H1 (cell line): ENCODE measurements at regions not wholly inside any gene's neighbourhood (a gene's known extent, or its start where the extent isn't known, plus 50 kb on each side); places are given as distances from the start of the nearest gene placed in this dataset.
"Not testable (repeated sequence)": the region's sequence is repeated elsewhere in the genome, so short reads cannot be mapped to it uniquely, and the experiment has no call there.

Experiments
- CTCF ChIA-PET: fragments of 300-600 bp; sonication (Branson Sonifier 250); formaldehyde crosslinking; loops from one replicate; lab custom pipeline; 2021; ENCODE audit not compliant: partially characterized antibody; lab: Charles Lee
- POLR2A ChIA-PET: fragments of 300-600 bp; sonication (Branson Sonifier 250); formaldehyde crosslinking; loops from one replicate; lab custom pipeline; 2021; ENCODE audit warnings: inconsistent platforms; ENCODE audit not compliant: partially characterized antibody; lab: Charles Lee
- DNase-seq, 2 experiments: peaks; one replicate each; pipeline versions ENCODE4 v3.0.0 to v3.0.0-alpha.2; 2010 to 2022; ENCODE audit warnings: low spot score in 2 of 2, low read depth in 1 of 2, mixed read lengths in 1 of 2
- FAIRE-seq: peaks from 2 replicates; lab custom pipeline; 2011; peaks lifted over from hg19 to GRCh38; lab: Jason Lieb, UNC
- H2AFZ ChIP-seq: 2 replicates; pipeline ENCODE4 v1.8.1; 2012; ENCODE audit warnings: low read length, inconsistent platforms
- H2AK5ac ChIP-seq: 2 replicates; pipeline ENCODE4 v1.6.1; 2013; ENCODE audit warnings: low read depth, low read length
- H2BK120ac ChIP-seq: replicated peaks from 2 replicates; pipeline ENCODE3; 2013; ENCODE audit warnings: low read depth, low read length, inconsistent platforms
- H2BK12ac ChIP-seq: 2 replicates; pipeline ENCODE4 v1.6.1; 2013; ENCODE audit warnings: low read depth, low read length
- H2BK15ac ChIP-seq: 2 replicates; pipeline ENCODE4 v1.6.1; 2013; ENCODE audit warnings: low read length
- H2BK20ac ChIP-seq: 2 replicates; pipeline ENCODE4 v1.6.1; 2013; ENCODE audit warnings: low read length
- H2BK5ac ChIP-seq: 2 replicates; pipeline ENCODE4 v1.6.1; 2013; ENCODE audit warnings: low read depth, low read length
- H3K14ac ChIP-seq: 2 replicates; pipeline ENCODE4 v1.6.1; 2013; ENCODE audit warnings: inconsistent platforms; ENCODE audit not compliant: insufficient read length
- H3K18ac ChIP-seq: 2 replicates; pipeline ENCODE4 v1.6.1; 2013; ENCODE audit warnings: low read length; ENCODE audit errors: extremely low read depth
- H3K23ac ChIP-seq: 2 replicates; pipeline ENCODE4 v1.6.1; 2013; ENCODE audit warnings: inconsistent platforms; ENCODE audit not compliant: insufficient read length
- H3K23me2 ChIP-seq: 2 replicates; pipeline ENCODE4 v1.6.1; 2013; ENCODE audit warnings: low read depth, low read length
- H3K27ac ChIP-seq: 2 replicates; pipeline ENCODE4 v1.6.1; 2011; ENCODE audit warnings: low read depth, low read length, inconsistent platforms
- H3K27me3 ChIP-seq, 4 experiments: replicated peaks in 1 of 4; 1 replicate in 1 of 4; 2 replicates in 3 of 4; pipeline versions ENCODE4 v1.6.1 to v1.8.1; 2011 to 2013; ENCODE audit warnings: low read length in 3 of 4, mild to moderate bottlenecking in 3 of 4, inconsistent platforms in 2 of 4, mixed read lengths in 2 of 4, moderate library complexity in 1 of 4; ENCODE audit not compliant: control insufficient read depth in 3 of 4, insufficient read depth in 3 of 4; ENCODE audit errors: extremely low read depth in 1 of 4
- H3K36me3 ChIP-seq, 4 experiments: 2 replicates each; pipeline versions ENCODE4 v1.6.1 to v1.8.1; 2011 to 2013; ENCODE audit warnings: mild to moderate bottlenecking in 4 of 4, low read length in 3 of 4, moderate library complexity in 2 of 4, control low read depth in 1 of 4, inconsistent platforms in 1 of 4; ENCODE audit not compliant: insufficient read depth in 4 of 4, control insufficient read depth in 2 of 4
- H3K4ac ChIP-seq: replicated peaks from 2 replicates; pipeline ENCODE3; 2013; ENCODE audit warnings: low read length, low read depth, mixed read lengths, inconsistent platforms; ENCODE audit not compliant: insufficient read length
- H3K4me1 ChIP-seq, 4 experiments: replicated peaks in 1 of 4; 1 replicate in 1 of 4; 2 replicates in 3 of 4; pipeline versions ENCODE4 v1.6.1 to v1.8.1; 2011 to 2013; ENCODE audit warnings: low read length in 3 of 4, inconsistent platforms in 2 of 4, mixed read lengths in 1 of 4; ENCODE audit not compliant: insufficient read depth in 4 of 4, control insufficient read depth in 3 of 4
- H3K4me2 ChIP-seq, 2 experiments: 2 replicates each; pipeline versions ENCODE4 v1.6.1 to v1.8.1; 2011 to 2013; ENCODE audit warnings: low read depth in 2 of 2, low read length in 2 of 2, control low read depth in 1 of 2, inconsistent platforms in 1 of 2, mild to moderate bottlenecking in 1 of 2; ENCODE audit not compliant: insufficient read depth in 1 of 2
- H3K4me3 ChIP-seq, 4 experiments: fragments of 200-600, 300-600 bp in 1 of 4; sonication (generic), shearing (Covaris generic), sonication (Bioruptor Twin) in 1 of 4; 2 replicates each; pipeline versions ENCODE4 v1.5.1 to v1.8.1; 2011 to 2016; ENCODE audit warnings: low read length in 4 of 4, low read depth in 3 of 4, control low read depth in 2 of 4, inconsistent platforms in 2 of 4, mild to moderate bottlenecking in 2 of 4, mixed read lengths in 1 of 4, moderate library complexity in 1 of 4; ENCODE audit not compliant: insufficient read depth in 2 of 4; ENCODE audit errors: extremely low read depth in 1 of 4
- H3K56ac ChIP-seq: replicated peaks from 2 replicates; pipeline ENCODE3; 2013; ENCODE audit warnings: low read depth, mild to moderate bottlenecking, mixed read lengths, low read length, inconsistent platforms; ENCODE audit not compliant: insufficient read length
- H3K79me1 ChIP-seq: 2 replicates; pipeline ENCODE4 v1.6.1; 2013; ENCODE audit warnings: low read depth, low read length, control low read depth
- H3K79me2 ChIP-seq, 2 experiments: 2 replicates each; pipeline versions ENCODE4 v1.6.1 to v1.8.1; 2012 to 2013; ENCODE audit warnings: low read length in 2 of 2, mild to moderate bottlenecking in 2 of 2, inconsistent platforms in 1 of 2; ENCODE audit not compliant: insufficient read depth in 2 of 2, control insufficient read depth in 1 of 2
- H3K9ac ChIP-seq, 4 experiments: replicated peaks in 1 of 4; 1 replicate in 1 of 4; 2 replicates in 3 of 4; pipeline versions ENCODE4 v1.6.1 to v1.8.1; 2011 to 2013; ENCODE audit warnings: low read depth in 3 of 4, low read length in 3 of 4, control low read depth in 2 of 4, mild to moderate bottlenecking in 2 of 4, moderate library complexity in 2 of 4, inconsistent platforms in 1 of 4; ENCODE audit errors: extremely low read depth in 1 of 4
- H3K9me3 ChIP-seq, 2 experiments: 2 replicates each; pipeline versions ENCODE4 v1.6.1 to v1.8.1; 2012 to 2013; ENCODE audit warnings: mild to moderate bottlenecking in 2 of 2, moderate library complexity in 2 of 2, control low read depth in 1 of 2, inconsistent platforms in 1 of 2, low read depth in 1 of 2, low read length in 1 of 2, mixed read lengths in 1 of 2; ENCODE audit not compliant: insufficient read depth in 2 of 2
- H4K20me1 ChIP-seq, 2 experiments: replicated peaks in 1 of 2; 2 replicates each; pipeline versions ENCODE3 to v1.8.1; 2011 to 2013; ENCODE audit warnings: inconsistent platforms in 2 of 2, low read length in 2 of 2, mild to moderate bottlenecking in 1 of 2; ENCODE audit not compliant: insufficient read depth in 2 of 2, control insufficient read depth in 1 of 2
- H4K5ac ChIP-seq: 2 replicates; pipeline ENCODE4 v1.6.1; 2013; ENCODE audit warnings: low read length, low read depth, mixed read lengths, inconsistent platforms; ENCODE audit not compliant: insufficient read length
- H4K8ac ChIP-seq: 2 replicates; pipeline ENCODE4 v1.8.0; 2013; ENCODE audit warnings: mild to moderate bottlenecking, moderate library complexity, low read length, inconsistent platforms; ENCODE audit not compliant: insufficient read depth; ENCODE audit errors: extremely low read depth
- H4K91ac ChIP-seq: replicated peaks from 2 replicates; pipeline ENCODE3; 2013; ENCODE audit warnings: low read length, mixed read lengths, inconsistent platforms; ENCODE audit not compliant: insufficient read length
- BACH1 ChIP-seq: IDR thresholded peaks from 2 replicates; pipeline ENCODE4 v1.6.1; 2012; ENCODE audit warnings: low read length, improper control_type of control experiment
- CREB1 ChIP-seq: IDR thresholded peaks from 2 replicates; pipeline ENCODE4 v1.6.1; 2012; ENCODE audit warnings: inconsistent platforms
- PHF8 ChIP-seq: fragments of 200-600 bp; sonication (generic); conservative IDR thresholded peaks from 2 replicates; pipeline ENCODE4 v1.7.1; 2012; ENCODE audit warnings: low read depth, mild to moderate bottlenecking, inconsistent platforms, low read length, moderate library complexity
- POLR2AphosphoS5 ChIP-seq: IDR thresholded peaks from 2 replicates; pipeline ENCODE4 v1.6.1; 2011; ENCODE audit warnings: low read depth, low read length
- RAD21 ChIP-seq, 2 experiments: IDR thresholded peaks in 1 of 2; conservative IDR thresholded peaks in 1 of 2; 2 replicates each; pipeline ENCODE4 v1.6.1; 2011; ENCODE audit warnings: low read depth in 2 of 2, low read length in 2 of 2, improper control_type of control experiment in 1 of 2, inconsistent platforms in 1 of 2, mild to moderate bottlenecking in 1 of 2, moderate library complexity in 1 of 2
- SIN3A ChIP-seq, 2 experiments: IDR thresholded peaks in 1 of 2; conservative IDR thresholded peaks in 1 of 2; 2 replicates each; pipeline ENCODE4 v1.6.1; 2011 to 2012; ENCODE audit warnings: low read length in 2 of 2, improper control_type of control experiment in 1 of 2, low read depth in 1 of 2, mild to moderate bottlenecking in 1 of 2
- TAF1 ChIP-seq: IDR thresholded peaks from 2 replicates; pipeline ENCODE4 v1.6.1; 2011; ENCODE audit warnings: mild to moderate bottlenecking, low read depth, low read length
- TBP ChIP-seq: IDR thresholded peaks from 2 replicates; pipeline ENCODE4 v1.6.1; 2011; ENCODE audit warnings: low read depth, low read length, improper control_type of control experiment
- WGBS, 2 experiments: shearing (Covaris generic) in 1 of 2; methylation state at CpG; one replicate each; pipeline versions ENCODE4 v1.1.6 to v1.1.7; 2013 to 2015; ENCODE audit warnings: low lambda C conversion rate in 2 of 2, mixed read lengths in 2 of 2, inconsistent platforms in 1 of 2, low coverage in 1 of 2, missing lambda C conversion rate in 1 of 2; ENCODE audit not compliant: insufficient replicate concordance in 2 of 2, insufficient coverage in 1 of 2, insufficient read length in 1 of 2; ENCODE audit errors: extremely low coverage in 1 of 2, missing lambda C conversion rate in 1 of 2; 5-methylcytosine and 5-hydroxymethylcytosine counted together

GRCh38 chr9:40991741-40992471 lies 136.6 kb downstream of the FOXD4L6 start (continued):
- TF ChIP-seq RAD21 (IDR thresholded peaks at IDR 0.05 in 1 of 2, conservative IDR thresholded peaks at IDR 0.05 in 1 of 2; ENCODE audit: low read depth in 2 of 2, low read length in 2 of 2) (peak; percentile 24 to 30; a peak in 1 of 4 replicates), PHF8 (peak; percentile 87), TBP (peak; percentile 78), BACH1 (peak; percentile 70), POLR2AphosphoS5 (peak; percentile 82), SIN3A (conservative IDR thresholded peaks at IDR 0.05 in 1 of 2, IDR thresholded peaks at IDR 0.05 in 1 of 2; ENCODE audit: low read depth in 1 of 2, low read length in 2 of 2) (peak; percentile 64 to 90; a peak in 2 of 4 replicates), TAF1 (peak; percentile 91), CREB1 (peak; percentile 31; the same call in 1 of the 2 replicates)
- TF ChIP-seq, all 59 proteins: peak for 16; not testable (repeated sequence) for 43

- H2AK5ac ChIP-seq, H2BK20ac ChIP-seq, H2BK15ac ChIP-seq, H3K4me1 ChIP-seq, H3K56ac ChIP-seq, H4K91ac ChIP-seq, H4K8ac ChIP-seq, H3K18ac ChIP-seq, POLR2A ChIA-PET, H3K14ac ChIP-seq, H3K36me3 ChIP-seq, DNase-seq, FAIRE-seq, H3K79me2 ChIP-seq, H3K27me3 ChIP-seq, H4K20me1 ChIP-seq, H3K23me2 ChIP-seq, H3K23ac ChIP-seq, H2BK120ac ChIP-seq, H3K4ac ChIP-seq, H3K79me1 ChIP-seq: not testable (repeated sequence)
- Histone ChIP-seq H2AFZ (peak overlapping the region; percentile 59; the same call in 1 of the 2 replicates), H3K4me3 (peak overlapping the region; percentile 64 to 86 (median 76)), H3K9me3 (peaks cover 10 to 19% of the 10 kb centered on the region in 2 experiments; a peak in 3 of 4 replicates), H3K9ac (peak overlapping the region in 3 of 4 experiments; percentile 54 to 72 (median 56); a peak in 6 of 7 replicates), H3K4me2 (peak overlapping the region; percentile 71 to 76), H3K27ac (peak overlapping the region; percentile 35; the same call in 1 of the 2 replicates), H2BK5ac (0 out of 2 replicates have a peak overlapping the region, but pooled peaks have one; percentile 39), H2BK12ac (0 out of 2 replicates have a peak overlapping the region, but pooled peaks have one; percentile 39), H4K5ac (peak overlapping the region; percentile 21)
- CTCF ChIA-PET, result interaction anchor here (0.8 kb wide), 1 partner anchor 40 kb away, joined by 3 read pairs; no protein-coding TSS in a partner anchor
- WGBS, 2 experiments, result 74% methylated on average over 20 of the region's 20 CpGs; no CpG with 5 or more reads in 1 of the 2 experiments
Measured at GRCh38 chr9:40991100-40991740, 137.3 kb downstream of the FOXD4L6 start.
